ENCODE measurements at regions not wholly inside any gene's neighbourhood (a gene's known extent, or its start where the extent isn't known, plus 50 kb on each side); places are given as distances from the start of the nearest gene placed in this dataset.

- no peak overlapping the region for H3K27ac ChIP-seq
- TF ChIP-seq ZFX (IDR thresholded peaks at IDR 0.05) (no peak), CTCF (conservative IDR thresholded peaks at IDR 0.05) (no peak)
Measured at GRCh38 chr1:223006371-223006770, 136.7 kb downstream of the TLR5 start.

- H3K27ac ChIP-seq = no peak overlapping the region
- TF ChIP-seq ZFX (IDR thresholded peaks at IDR 0.05) (no peak), CTCF (conservative IDR thresholded peaks at IDR 0.05) (no peak)
Measured at GRCh38 chr1:223006917-223007648, 136.0 kb downstream of the TLR5 start.

- no peak overlapping the region for H3K27ac ChIP-seq
- TF ChIP-seq ZFX (IDR thresholded peaks at IDR 0.05) = no peak
- no peak for TF ChIP-seq CTCF (conservative IDR thresholded peaks at IDR 0.05)
Measured at GRCh38 chr1:223007935-223008334, 135.1 kb downstream of the TLR5 start.

GRCh38 chr1:223008808-223009207 is 134.2 kb downstream of the TLR5 start:
- TF ChIP-seq ZFX (IDR thresholded peaks at IDR 0.05) (no peak), CTCF (conservative IDR thresholded peaks at IDR 0.05) (no peak)
- no peak overlapping the region for H3K27ac ChIP-seq

GRCh38 chr1:223009406-223009805 is 133.6 kb downstream of the TLR5 start:
- H3K27ac ChIP-seq = no peak overlapping the region
- TF ChIP-seq CTCF (conservative IDR thresholded peaks at IDR 0.05) (no peak), ZFX (IDR thresholded peaks at IDR 0.05) (no peak)

GRCh38 chr1:223010582-223011504 is 132.2 kb downstream of the TLR5 start:
- TF ChIP-seq CTCF (conservative IDR thresholded peaks at IDR 0.05) (no peak), ZFX (IDR thresholded peaks at IDR 0.05) (no peak)
- H3K27ac ChIP-seq = no peak overlapping the region

GRCh38 chr1:223011505-223011856 is 131.6 kb downstream of the TLR5 start:
- H3K27ac ChIP-seq = no peak overlapping the region
- no peak for TF ChIP-seq CTCF (conservative IDR thresholded peaks at IDR 0.05)
- TF ChIP-seq ZFX (IDR thresholded peaks at IDR 0.05) = no peak
